Renal cortical epithelial cell (primary cell): ENCODE measurements at regions not wholly inside any gene's neighbourhood (a gene's known extent, or its start where the extent isn't known, plus 50 kb on each side); places are given as distances from the start of the nearest gene placed in this dataset.
"Not testable (repeated sequence)": the region's sequence is repeated elsewhere in the genome, so short reads cannot be mapped to it uniquely, and the experiment has no call there.

Experiments
- DNase-seq: peaks from one replicate; pipeline ENCODE4 v3.0.0-alpha.2; 2011; ENCODE audit warnings: low read depth

DNA sequence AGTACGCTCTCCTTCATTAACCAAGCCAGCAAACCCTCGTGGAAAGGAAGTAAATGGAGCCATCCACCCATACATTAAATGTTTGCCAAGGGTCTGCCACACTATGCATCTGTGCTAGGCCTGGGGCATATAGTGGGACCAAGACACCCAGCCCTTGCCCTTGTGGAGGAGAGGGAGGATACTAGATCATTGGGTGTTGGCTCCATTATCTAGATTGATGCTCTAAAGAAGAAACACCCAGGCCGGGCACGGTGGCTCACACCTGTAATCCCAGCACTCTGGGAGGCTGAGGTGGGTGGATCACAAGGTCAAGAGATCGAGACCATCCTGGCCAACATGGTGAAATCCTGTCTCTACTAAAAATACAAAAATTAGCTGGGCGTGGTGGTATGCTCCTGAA is 193.3 kb upstream of the CDH5 start:
- DNase-seq = not testable (repeated sequence)

DNA sequence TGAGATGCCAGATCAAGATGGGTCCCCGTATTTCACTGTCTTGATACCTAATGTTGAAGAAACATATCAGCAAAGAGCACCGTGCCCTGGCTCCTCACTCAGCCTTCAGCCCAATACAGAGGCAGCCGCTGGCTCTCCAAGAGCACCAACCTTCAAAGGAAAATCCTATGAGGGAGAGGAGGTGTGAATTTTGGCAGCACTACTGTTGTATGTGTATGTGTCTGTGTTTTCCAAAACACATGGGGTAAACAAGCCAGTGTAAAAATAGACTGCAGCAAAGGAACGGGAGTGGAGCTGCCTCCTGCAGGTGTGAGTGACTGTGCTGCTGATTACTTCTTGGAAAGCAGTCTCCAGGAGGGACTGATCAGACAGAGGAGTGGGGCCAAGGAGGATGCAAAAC is 194.0 kb upstream of the CDH5 start:
- no peak for DNase-seq

DNA sequence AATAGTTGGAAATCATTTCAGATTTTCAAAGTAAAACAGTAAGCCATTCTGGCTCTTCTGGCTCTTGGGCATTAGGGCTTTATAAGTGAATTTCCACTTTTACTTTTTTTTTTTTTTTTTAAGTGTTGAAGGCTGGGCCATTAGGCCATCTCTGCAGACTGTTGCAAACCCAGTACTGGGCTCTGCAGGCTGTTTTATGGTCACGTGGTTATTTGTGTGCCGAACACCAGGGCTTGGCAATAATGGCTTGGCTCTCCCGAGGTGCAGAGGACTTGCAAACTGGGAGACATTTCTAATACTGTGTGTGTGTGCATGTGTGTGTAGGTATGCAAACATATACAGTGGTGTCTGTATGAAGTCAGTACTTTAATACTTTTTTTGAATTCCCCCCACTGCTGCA is 194.9 kb upstream of the CDH5 start:
- no peak for DNase-seq

DNA sequence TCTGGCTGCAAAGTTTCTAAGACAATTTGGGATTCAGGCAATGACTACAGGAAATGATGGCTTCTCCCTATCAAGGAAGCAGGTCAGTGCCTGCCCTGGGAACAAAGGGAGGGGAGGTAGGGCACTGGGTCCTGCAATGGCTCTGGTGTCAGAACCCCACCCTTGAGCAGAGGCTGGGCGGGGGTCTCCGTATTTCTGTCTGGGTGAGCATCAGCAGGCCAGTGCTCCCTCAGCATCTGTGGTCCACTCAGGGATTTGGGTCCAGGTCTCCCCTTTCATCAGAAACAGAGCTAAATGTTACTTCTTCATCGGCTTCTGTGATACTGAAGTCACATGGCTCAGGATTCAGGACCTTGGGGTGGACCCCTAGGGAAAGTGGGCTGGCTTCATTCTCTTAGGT is 195.5 kb upstream of the CDH5 start:
- no peak for DNase-seq

DNA sequence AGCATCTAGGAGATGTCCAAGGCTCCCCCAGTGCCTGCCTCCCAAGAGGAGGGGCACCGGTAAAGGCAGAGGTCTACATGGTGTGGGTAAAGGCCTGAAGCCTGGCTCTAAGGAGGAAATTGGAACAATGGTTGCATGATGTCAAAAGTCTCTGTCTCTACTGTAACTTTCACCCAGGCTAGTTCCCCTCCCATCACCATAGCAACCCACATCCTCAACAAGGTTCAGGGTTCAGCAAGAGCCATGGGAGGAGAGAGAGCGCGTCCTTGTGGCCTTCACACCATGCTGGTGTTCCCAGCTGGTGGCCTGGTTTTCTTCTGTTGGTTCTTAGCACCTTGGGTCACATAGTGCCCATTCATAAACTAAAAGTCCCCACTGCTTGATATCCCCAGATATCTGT is 196.7 kb upstream of the CDH5 start:
- DNase-seq = no peak

DNA sequence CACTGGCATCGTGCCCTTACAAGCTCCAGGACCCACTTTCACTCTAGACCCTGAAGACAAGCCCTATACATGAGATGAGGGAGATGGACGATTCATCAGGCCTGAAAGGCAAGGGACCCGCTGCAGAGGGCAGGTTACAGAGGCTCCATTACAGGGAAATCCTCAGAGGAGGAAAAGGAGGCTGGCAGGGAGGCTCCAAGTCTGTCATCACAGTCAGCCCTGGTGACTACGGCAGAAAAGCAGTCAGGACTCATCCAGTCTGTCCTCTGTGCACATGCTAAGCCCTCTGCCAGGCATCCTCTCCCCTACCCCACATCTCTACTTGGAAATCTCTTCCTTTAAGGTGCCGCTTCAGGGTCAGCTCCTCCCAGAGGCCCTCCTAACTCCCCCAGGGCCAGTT is 197.7 kb upstream of the CDH5 start:
- no peak for DNase-seq

DNA sequence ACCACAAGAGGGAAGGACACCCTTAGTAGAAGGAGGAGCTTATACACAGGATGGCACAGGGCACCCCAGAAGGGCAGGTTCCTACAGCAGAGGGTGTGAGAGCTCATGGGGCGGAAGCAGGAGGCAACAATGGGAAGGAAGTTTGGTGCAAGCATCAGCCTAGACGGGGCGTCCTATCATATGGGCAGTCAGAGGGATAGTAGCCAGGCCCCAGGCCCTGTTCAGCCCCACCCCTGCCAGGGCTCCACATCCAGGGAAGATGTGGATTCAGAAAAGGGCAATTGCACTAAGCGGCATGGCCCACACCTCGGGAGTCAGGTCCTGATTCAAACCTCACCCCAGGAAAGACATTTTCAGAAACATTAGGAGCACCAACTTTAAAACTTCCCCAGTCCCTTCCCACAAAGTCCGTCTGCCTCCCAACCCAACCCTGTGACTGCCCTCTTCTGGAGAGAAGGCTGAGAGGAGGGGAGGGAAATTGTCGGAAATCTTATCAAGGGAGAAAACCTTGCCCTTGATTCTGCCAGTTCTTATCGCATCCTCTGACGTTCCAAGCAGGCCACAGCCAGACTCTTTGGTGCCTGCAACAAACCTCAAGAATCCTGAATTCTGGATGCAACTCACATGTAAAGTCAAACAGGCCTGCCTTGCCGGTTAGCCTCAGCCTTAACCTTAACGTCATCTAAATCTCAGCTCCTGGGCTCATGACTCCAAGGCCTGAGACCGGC is 198.8 kb upstream of the CDH5 start:
- no peak for DNase-seq

DNA sequence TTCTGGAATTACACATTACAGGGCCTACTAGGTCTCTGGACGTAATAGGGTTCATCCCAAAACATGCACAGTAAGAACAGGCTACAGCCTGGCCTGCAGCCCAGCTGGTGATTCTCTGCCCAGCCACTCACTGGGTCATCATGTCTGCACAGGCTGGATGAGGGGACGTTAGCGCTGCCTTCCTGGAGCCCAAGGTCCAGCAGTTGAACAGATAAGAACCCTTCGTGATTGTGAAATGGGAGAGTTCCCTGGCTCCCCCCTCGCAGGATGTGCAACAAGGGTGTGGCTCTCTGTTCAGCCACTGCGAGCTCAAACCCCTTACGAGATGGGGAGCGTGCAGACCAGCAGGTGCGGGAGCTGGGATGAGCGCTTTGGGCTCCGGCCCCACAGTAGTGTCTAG is 200.0 kb upstream of the CDH5 start:
- DNase-seq = no peak

DNA sequence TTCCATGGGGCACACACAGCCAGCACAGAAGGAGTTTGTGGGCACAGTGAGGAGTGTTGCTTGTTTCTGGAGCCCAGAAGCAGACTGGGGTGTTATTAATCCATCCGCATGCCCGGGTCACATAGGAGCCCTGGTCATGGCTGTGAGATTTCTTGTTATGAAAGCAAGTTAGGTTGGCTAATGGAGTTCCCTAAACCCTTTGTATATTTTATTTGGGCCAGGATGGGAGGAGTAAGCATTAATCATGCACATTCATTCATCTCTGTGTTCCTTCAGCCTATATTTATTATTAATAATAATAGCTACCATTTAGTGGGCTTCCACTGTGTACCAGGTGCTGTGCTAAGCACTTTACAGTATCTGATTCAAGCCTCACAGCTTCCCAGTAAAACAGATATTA is 200.6 kb upstream of the CDH5 start:
- no peak for DNase-seq

DNA sequence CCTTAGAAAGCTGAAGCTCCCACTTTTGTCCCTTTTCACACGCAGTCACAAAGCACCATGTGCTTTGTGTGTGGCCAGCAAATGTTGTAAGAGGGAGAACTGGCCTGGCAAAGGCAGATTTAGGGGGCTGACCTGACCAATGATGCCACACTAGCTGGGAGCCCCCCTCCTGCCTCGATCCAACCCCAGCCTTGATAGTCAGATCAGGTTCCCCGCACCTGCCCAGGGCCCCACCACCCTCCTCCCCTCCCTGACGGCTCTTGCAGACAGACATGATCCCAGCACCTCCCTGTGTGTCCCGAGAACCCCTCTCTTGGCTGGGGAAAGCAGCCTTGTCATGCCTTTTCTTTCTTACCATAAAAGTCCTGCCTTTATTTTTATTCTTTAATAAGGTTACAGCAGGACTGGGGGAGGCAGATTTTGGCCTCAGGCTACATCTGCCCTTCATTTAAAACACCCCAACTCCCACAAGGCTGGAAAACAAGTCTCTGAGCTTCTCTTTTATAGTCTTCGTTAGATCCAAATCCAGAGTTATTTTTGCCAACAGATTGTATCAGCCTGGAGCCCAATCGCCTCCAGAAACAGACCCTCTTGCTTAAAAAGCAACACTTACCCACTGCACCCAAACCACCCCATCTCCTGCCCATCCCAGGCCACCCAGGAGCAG is 201.8 kb upstream of the CDH5 start:
- DNase-seq = no peak

DNA sequence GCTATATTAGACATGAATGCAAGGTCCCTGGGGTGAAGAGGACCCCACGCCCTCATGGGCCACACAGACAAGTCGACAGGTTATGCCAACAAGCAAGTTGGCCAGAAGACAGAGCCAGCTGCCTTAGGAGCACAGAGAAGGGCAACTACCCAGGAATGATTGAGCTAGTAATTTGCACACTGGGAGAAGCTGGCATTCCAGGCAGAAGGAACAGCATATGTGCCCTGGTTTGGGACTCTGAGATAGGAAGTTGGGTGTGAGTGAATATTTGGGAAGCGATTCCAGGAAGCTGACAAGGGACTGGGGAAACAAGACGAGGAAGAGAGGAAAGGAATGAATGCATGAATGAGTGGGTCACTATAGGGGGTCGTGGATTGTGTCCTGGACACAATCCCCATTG is 203.7 kb upstream of the CDH5 start:
- no peak for DNase-seq

DNA sequence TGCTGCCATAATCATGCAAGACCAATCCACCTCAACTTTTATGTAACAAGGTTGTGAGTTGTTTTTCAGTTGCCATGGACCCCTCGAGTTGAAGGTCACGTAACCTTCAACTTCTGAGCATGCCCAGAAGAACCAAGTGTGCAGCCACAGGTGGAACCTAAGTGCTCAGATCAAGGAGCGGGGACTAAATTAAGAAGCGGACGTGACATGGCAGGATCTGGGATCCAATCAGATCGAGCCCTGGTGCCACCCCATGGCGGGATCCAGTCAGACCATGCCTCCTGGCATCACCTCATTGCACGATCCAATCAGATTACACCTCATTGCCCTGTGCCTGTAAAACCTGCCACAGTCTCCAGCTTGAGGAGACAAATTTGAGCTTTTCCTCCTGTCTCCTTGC is 204.5 kb upstream of the CDH5 start:
- no peak for DNase-seq

DNA sequence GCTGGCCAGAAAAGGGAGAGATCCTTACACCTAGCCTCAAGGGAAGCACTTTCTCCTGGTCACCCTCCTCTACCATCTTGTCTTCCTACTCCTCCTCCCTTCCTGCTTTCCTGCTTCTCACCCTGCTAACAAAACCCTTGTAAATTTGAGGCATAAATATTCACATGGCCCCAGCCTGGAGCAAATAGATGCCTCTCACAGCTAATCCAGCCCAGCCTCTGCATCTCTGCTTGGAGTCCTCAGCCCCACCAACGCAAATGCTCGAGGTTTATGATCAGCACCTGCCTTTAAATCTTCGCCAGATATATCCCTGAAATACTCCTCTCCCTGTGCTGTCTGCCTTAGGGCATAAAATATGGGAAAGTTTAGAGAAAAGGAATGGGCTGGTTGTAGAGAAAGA is 205.2 kb upstream of the CDH5 start:
- no peak for DNase-seq

DNA sequence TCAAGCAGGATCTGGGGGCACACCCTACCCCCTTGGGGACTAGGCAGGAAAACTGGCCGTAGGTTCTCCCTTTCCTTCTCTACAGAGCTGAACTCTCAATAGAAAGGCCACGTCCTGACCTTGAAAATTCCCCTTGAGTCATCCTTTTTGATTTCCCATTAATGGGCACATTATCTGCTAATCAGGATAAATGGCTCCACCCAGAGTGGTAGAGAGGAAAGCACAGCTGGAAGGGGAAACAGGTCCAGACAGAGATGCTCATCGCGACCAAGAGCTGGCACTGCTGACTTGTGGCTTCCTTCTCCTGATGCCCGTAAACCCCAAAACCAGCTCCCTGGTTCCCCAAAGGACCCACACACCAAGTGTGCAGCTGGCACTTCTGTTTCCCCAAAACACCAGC is 206.5 kb upstream of the CDH5 start:
- DNase-seq = no peak

DNA sequence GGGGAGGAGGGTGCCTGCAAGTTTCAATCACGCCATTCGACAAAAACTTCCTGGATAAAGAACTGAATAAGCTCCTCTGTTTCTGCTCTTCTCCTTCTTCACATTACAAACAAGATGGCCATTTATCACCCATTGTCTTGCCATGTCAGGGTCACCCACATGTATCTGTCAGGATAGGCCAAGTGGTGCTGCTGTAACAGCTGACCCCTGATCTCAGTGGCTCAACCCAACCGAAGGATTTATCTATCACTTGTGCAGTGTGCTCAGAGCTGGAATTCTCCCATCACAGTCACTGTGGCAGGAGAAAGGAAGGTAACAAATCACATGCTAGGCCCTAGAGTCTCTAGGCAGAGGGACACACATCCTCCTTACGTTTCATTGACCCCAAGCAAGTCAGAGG is 210.0 kb upstream of the CDH5 start:
- no peak for DNase-seq

DNA sequence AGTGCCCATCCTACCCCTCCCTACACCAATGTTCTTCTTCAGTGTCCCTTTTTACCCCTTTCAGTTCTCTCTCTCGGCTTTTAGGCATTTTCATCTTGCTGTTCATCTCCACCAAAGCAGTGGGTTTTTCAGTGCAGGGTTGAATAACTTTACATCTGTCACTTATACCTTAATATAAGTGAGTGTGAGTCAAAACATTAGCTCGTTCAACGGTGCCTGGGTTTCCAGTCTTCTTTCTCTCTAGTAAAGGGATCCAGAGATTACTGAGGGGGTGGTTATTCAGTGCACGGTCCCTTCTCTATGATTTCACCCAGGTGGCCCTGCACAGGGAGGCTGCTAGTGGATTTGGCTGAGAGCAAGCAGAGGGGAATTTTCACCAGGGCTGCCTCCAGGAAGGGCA is 210.6 kb upstream of the CDH5 start:
- DNase-seq = no peak

DNA sequence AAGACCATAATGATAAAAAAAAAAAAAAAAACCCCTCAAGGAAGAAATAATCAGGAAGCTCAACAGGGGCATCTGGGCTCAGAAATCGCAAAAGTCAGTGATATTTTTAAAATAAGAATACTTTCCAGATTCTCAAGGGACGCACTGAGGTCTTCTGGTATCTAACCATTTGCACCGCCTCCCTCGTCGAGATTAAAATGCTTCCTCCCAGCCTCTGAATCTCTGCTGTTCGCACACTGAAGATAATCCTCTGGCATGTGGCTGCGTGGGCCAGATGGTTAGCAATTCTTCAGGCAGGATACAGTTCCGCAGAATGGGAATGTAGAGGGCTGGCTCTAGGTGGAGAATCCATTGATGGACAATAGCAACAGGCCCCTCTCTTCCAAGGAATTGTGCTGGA is 211.7 kb upstream of the CDH5 start:
- no peak for DNase-seq

DNA sequence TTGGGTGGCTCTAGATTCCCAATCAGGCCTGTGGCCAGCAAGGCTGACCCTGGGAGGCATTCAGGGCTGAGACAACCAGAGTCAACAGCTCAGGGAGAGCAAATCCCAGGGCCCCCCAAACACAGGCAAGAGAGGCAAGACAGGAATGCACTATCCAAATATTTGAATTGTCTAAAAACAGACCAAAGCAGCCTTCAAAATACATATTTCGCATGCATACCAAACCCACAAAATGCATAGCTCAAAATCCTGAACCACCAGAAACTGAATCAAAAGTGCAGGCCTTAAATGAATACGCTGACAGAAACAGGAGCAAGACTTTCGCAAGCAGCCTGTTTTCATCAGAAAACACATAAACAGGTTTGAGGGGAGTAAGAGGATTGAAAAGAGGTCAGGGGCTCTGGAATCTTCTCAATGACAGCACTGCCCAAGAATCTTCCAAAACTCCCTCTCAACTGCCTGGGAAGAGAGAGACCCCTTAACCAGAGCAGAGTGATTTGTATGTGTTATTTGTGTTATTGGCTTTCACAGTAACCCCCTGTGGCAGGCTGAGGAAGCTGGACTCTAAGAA is 213.6 kb upstream of the CDH5 start:
- no peak for DNase-seq

DNA sequence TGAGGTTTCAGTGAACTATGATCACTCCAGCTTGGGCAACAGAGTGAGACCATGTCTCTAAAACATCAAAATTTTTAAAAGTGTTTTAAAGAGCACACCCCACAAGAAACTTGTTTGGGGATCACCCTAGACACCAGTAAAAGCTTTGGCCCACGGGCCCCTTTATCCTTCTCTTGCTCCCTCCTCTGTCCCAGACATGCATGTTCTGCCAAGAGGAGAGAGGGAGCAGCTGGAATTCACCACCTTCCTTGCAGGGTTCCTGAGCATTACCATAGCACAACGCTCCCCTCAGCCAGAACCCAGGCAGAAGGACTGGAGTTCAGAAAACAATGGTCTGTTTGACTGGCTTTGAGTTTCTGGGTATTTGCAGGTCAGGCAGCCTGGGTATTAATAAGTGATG is 214.3 kb upstream of the CDH5 start:
- no peak for DNase-seq

DNA sequence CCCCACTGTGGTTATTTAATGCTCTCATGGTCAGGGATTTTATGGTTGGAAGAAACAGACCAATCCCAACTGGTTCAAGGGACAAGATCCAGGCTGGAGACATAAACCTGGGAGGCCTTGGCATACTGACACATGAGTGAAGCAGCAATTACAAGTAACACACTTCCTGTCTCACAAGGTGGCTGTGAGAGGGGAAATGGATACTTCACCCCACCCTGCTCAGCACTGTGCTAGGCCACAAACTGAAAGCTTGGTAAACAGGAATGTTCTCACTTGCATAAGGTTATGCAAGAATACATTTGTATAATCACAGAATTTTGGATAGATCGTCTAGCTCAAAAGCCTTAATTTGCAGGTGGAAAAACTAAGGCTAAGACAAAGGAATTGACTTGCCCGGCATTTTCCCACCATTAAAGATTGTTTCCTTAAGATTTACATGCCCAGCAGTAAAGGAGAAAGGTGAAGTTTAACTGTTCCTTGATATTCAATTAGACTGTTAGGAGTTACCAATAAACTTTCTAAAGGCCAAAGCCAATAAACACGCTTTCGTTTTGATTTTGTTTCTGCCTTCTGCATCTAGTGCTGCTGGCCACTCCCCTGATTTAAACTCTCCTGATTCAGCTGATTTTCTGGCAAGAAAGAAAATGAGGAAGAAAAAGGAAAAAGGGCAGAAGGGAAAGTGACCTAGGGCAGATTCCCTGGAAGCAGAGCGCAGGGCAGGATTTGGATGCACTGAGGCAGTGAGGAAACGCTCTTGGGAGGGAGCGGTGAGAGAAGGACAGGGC is 215.6 kb upstream of the CDH5 start:
- DNase-seq = no peak

DNA sequence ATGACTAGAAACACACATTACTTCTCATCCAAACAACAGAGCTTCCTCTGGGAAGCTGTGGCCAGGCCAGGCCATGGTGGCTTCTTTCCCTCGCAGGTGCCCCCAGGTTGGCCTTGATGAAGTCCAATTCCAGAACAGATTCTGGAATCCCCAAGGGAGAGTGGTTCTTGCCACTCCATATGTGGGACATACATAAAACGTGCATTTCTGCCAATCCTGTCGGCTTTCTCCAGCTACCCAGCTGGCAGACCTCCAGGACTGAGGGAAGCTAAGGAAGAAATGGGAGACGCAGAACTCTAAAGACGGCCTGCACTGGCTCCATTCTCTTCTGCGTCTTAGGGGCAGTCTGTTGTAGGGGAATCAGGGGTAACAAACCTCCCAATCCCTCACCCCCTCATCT is 219.2 kb upstream of the CDH5 start:
- DNase-seq = no peak

DNA sequence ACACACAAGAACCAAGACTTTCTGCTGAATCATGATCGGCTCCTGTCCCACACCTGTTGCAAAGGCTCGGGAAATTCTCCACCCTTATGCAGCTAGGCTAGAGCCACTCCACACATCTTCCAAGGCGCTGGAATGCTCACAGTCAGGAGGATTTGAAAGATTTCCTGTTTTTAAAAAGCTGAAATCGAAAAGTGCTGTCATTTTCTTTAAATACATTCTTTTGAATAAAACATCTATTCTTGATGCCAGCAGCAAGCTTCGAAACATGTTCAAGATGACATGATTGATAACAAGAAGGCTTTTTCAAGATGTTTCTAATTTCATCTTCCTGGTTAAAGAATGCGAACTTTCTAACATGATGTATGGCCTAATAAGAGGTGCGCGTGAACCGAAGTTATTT is 219.7 kb upstream of the CDH5 start:
- DNase-seq = no peak

DNA sequence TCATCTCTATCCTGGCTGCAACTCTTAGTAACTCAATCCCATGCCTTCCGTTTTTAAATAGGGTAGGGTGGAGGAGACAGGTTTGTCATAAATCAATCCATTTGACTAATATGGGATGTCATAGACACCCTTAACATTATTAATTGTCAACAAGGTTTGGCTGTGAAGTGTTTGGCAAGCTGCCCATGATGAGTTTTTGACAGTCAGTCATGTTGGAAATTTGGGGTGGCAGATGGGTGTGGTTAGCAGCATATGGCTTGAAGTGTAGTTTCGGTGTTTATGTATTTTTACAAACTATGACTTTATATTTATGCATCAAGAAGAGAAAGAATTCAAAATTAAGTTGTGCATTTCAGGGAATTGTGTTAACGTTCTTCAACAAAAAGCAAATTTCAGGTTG is 221.8 kb upstream of the CDH5 start:
- DNase-seq = no peak
